Peyer's patch (tissue), 4 donors: ENCODE measurements at regions not wholly inside any gene's neighbourhood (a gene's known extent, or its start where the extent isn't known, plus 50 kb on each side); places are given as distances from the start of the nearest gene placed in this dataset.
A peak's percentile ranks its signal among the peaks of the same experiment; 100 is the strongest.
"Not testable (repeated sequence)": the region's sequence is repeated elsewhere in the genome, so short reads cannot be mapped to it uniquely, and the experiment has no call there.

Experiments
- DNase-seq, 3 donors: peaks; one replicate each; pipeline ENCODE4 v3.0.0-alpha.2; 2017 to 2019
- H3K27ac ChIP-seq, 4 donors: fragments of 200-600 bp; sonication (generic); one replicate each; pipeline ENCODE4 v1.5.1; 2016 to 2019
- H3K27me3 ChIP-seq, 2 donors: fragments of 200-600 bp; sonication (generic); one replicate each; pipeline ENCODE4 v1.5.1; 2019
- H3K36me3 ChIP-seq, 3 donors: fragments of 200-600 bp; sonication (generic); one replicate each; pipeline ENCODE4 v1.5.1; 2016 to 2019
- H3K4me1 ChIP-seq, 4 donors: fragments of 200-600 bp; sonication (generic); one replicate each; pipeline ENCODE4 v1.5.1; 2016 to 2019
- H3K4me3 ChIP-seq, 4 donors: fragments of 200-600 bp; sonication (generic); 1 replicate in 3 of 4; 2 replicates in 1 of 4; pipeline ENCODE4 v1.5.1; 2016 to 2019; ENCODE audit warnings: mild to moderate bottlenecking in 1 of 4
- H3K9me3 ChIP-seq, 4 donors: fragments of 200-600 bp; sonication (generic); one replicate each; pipeline ENCODE4 v1.5.1; 2016 to 2019; ENCODE audit warnings: mild to moderate bottlenecking in 1 of 4
- CTCF ChIP-seq, 6 experiments: fragments of 450-650 bp in 4 of 6; fragments of 200-600 bp in 2 of 6; sonication (generic) in 1 of 6; IDR thresholded peaks; one replicate each; pipeline ENCODE4 v1.5.1; 2017 to 2019; ENCODE audit warnings: antibody characterized with exemption in 6 of 6, mild to moderate bottlenecking in 3 of 6, moderate library complexity in 1 of 6
- POLR2A ChIP-seq, 2 donors: fragments of 450-650 bp; IDR thresholded peaks; one replicate each; pipeline ENCODE4 v1.5.1; 2017; ENCODE audit warnings: antibody characterized with exemption in 2 of 2, mild to moderate bottlenecking in 2 of 2, moderate library complexity in 2 of 2
- small RNA-seq, 2 donors: library from RNA; depleted of rRNA; stranded (forward); fragments of <200 nt; gene quantifications; one replicate each; pipeline ENCODE3, GENCODE V24; 2016

DNA sequence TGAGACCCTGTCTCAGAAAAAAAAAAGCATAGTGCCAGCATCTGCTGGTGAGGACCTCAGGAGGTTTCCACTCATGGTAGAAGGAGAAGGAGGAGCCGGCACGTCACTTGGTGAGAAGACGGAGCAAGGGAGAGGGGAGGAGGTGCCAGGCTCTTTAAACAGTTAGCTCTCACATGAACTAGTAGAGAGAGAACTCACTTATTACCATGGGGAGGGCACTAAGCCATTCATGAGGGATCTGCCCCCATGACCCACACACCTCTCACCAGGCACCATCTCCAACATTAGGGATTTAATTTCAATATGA lies 62.9 kb upstream of the VKORC1L1 start:
- Histone ChIP-seq H3K36me3 (no peaks in the 10 kb centered on the region), H3K27ac (no peak overlapping the region), H3K27me3 (no peaks in the 10 kb centered on the region), H3K4me1 (no peaks in the 10 kb centered on the region), H3K9me3 (no peaks in the 10 kb centered on the region), H3K4me3 (no peak overlapping the region)
- peak in 1 of 3 donors; percentile 19 for DNase-seq
- TF ChIP-seq POLR2A (IDR thresholded peaks at IDR 0.05) (no peak), CTCF (IDR thresholded peaks at IDR 0.05) (no peak)

DNA sequence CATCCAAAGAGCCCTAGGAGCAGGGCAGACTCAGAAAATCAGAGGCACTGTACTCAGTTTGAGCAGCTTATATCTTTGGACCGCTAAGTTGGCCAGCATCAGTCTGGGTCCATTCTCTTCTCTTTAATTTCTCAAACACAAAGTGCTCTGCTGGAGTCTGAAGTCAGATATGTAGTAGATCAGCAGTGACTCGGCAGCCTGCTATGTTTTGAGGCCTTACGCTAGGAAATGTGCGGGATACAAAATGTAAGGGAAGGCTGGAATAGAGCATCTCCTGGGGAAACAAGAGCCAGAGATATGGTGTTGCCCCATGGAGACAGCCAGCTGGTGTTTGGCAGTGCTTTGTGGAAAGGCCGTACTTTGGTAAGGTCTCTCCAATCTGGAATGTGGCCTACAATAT lies 60.6 kb upstream of the VKORC1L1 start:
- no peak for TF ChIP-seq CTCF (IDR thresholded peaks at IDR 0.05)
- Histone ChIP-seq H3K9me3 (no peaks in the 10 kb centered on the region), H3K4me3 (no peak overlapping the region), H3K36me3 (no peaks in the 10 kb centered on the region), H3K27ac (no peak overlapping the region), H3K27me3 (no peaks in the 10 kb centered on the region), H3K4me1 (no peaks in the 10 kb centered on the region)
- DNase-seq, result no peak

DNA sequence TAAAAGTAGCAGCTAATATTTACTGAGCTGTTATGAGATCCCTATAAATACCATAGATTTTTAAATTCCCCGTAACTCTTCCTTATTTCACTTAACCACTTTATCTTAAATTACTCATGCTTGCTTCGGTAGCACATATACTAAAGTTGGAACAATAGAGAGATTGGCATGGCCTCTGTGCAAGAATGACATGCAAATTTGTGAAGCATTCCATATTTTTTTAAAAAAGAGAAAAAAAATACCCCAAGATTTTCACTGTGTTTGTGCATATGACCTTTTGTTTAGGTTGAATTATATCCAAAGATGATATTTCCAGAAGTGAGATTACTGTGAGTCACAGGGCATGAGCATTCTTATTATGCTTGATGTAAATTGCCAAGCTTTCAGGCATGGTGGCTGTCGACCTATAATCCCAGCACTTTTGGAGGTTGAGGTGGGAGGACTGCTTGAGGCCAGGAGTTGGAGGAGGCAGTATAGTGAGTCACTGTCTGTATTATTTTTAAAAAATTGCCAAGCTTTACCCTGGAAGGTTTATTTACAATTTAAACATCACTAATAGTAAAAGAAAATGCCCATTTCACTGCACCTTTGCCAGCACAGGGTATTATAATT lies 58.2 kb upstream of the VKORC1L1 start:
- H3K27me3 ChIP-seq, H3K36me3 ChIP-seq, H3K27ac ChIP-seq, H3K9me3 ChIP-seq, H3K4me3 ChIP-seq, H3K4me1 ChIP-seq, DNase-seq: not testable (repeated sequence)

DNA sequence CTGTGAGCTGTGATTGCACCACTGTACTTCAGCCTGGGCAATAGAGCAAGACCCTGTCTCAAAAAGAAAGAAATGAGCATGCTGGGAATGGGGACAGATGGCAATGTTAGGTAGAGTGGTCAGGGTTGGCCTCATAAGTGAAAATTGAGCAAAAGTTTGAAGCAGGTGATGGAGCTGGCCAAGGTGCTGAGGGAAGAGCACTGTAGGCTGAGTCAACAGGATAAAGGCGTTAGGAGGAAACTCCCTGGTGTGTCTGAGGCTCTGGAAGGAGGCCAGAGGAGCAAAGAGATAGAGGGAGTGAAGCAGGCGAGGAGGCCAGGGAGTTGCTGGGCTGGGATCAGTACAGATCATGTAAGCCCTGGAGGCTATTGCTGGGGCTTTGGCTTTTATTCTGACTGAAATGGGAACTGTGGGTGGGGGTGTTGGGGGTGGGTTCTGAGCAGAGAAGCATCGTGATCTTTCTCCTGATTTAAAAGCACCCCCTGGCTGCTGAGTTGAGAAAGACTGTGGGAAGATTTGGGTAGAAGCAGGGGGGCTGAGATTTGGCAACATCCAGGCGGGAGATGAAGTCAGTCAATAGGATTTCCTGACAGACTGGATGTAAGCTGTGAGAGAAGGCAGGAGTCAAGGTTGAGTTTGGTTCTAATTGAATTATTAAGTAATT lies 52.5 kb upstream of the VKORC1L1 start:
- no peak for DNase-seq
- Histone ChIP-seq H3K4me3 (no peak overlapping the region), H3K36me3 (no peaks in the 10 kb centered on the region), H3K27ac (no peak overlapping the region), H3K27me3 (no peaks in the 10 kb centered on the region), H3K9me3 (no peaks in the 10 kb centered on the region), H3K4me1 (no peaks in the 10 kb centered on the region)
- TF ChIP-seq POLR2A (IDR thresholded peaks at IDR 0.05) (no peak), CTCF (IDR thresholded peaks at IDR 0.05) (no peak)

Small RNAs in the stretch of these regions (small RNA-seq; reads per million reads assigned to genes)
- gene AC114501.1 (0 reads per million in 2 donors), gene RNU6-912P (0 reads per million in 2 donors), gene SNORA15B-2 (0 reads per million in 2 donors), gene SNORA22 (0 reads per million in 2 donors)
